GM12878 (cell line): ENCODE measurements at regions not wholly inside any gene's neighbourhood (a gene's known extent, or its start where the extent isn't known, plus 50 kb on each side); places are given as distances from the start of the nearest gene placed in this dataset.

Experiments
- ATAC-seq: fragments of 200-7000 bp; cut with Tn5 transposase; 3 replicates; pipeline ENCODE4 v1.9.1; 2020; ENCODE audit warnings: mild to moderate bottlenecking, moderate library complexity
- BruUV-seq: library from RNA; stranded (reverse); fragments of 400-500 nt; replicated peaks from 2 replicates; lab custom pipeline; 2021; lab: Mats Ljungman, UMichigan
- CTCF ChIA-PET: fragments of 300-600 bp; sonication (Branson Sonifier 250); formaldehyde crosslinking; extraction: SDS; loops from one replicate; lab custom pipeline; 2021; ENCODE audit warnings: inconsistent platforms; lab: Yijun Ruan, JAX
- POLR2A ChIA-PET: fragments of 350-600 bp; formaldehyde crosslinking; extraction: SDS; loops from one replicate; lab custom pipeline; 2021; ENCODE audit warnings: inconsistent platforms; lab: Charles Lee
- RAD21 ChIA-PET: fragments of 300-600 bp; sonication (Branson Sonifier 250); formaldehyde crosslinking; loops from one replicate; lab custom pipeline; 2023; ENCODE audit warnings: antibody characterized with exemption; ENCODE audit not compliant: unreplicated experiment; lab: Charles Lee
- SMC1A ChIA-PET: fragments of 300-600 bp; sonication (Branson Sonifier 250); formaldehyde crosslinking; loops from one replicate; lab custom pipeline; 2023; ENCODE audit not compliant: unreplicated experiment, uncharacterized antibody; lab: Charles Lee
- DNase-seq: peaks from one replicate; pipeline ENCODE4 v3.0.0-alpha.2; 2011; ENCODE audit warnings: low read depth, low spot score
- FAIRE-seq: peaks from 3 replicates; lab custom pipeline; 2011; peaks lifted over from hg19 to GRCh38; lab: Jason Lieb, UNC
- H2AFZ ChIP-seq: 2 replicates; pipeline ENCODE4 v1.6.0; 2011; ENCODE audit warnings: low read depth, low read length, control low read depth; ENCODE audit not compliant: control insufficient read depth
- H3K27ac ChIP-seq: 2 replicates; pipeline ENCODE4 v1.5.1; 2011; ENCODE audit warnings: control low read depth; ENCODE audit not compliant: control insufficient read depth, insufficient read depth
- H3K27me3 ChIP-seq, 2 experiments: replicated peaks in 1 of 2; 2 replicates each; pipeline versions ENCODE4 v1.6.0 to v1.6.1; 2011; ENCODE audit warnings: low read length in 1 of 2; ENCODE audit not compliant: control insufficient read depth in 2 of 2, insufficient read depth in 2 of 2
- H3K36me3 ChIP-seq, 2 experiments: 2 replicates each; pipeline ENCODE4 v1.5.1; 2011; ENCODE audit warnings: low read length in 1 of 2; ENCODE audit not compliant: control insufficient read depth in 2 of 2, insufficient read depth in 2 of 2
- H3K4me1 ChIP-seq: 2 replicates; pipeline ENCODE4 v1.6.1; 2011; ENCODE audit warnings: mild to moderate bottlenecking, low read length, moderate library complexity, mixed read lengths; ENCODE audit not compliant: control insufficient read depth, insufficient read depth
- H3K4me2 ChIP-seq: 2 replicates; pipeline ENCODE4 v1.6.0; 2011; ENCODE audit warnings: control low read depth; ENCODE audit not compliant: control insufficient read depth, insufficient read depth
- H3K4me3 ChIP-seq: fragments of 200-600 bp; sonication (generic); 2 replicates; pipeline ENCODE4 v1.5.1; 2016
- H3K79me2 ChIP-seq: 2 replicates; pipeline ENCODE4 v1.6.0; 2011; ENCODE audit warnings: low read length; ENCODE audit not compliant: control insufficient read depth, insufficient read depth
- H3K9ac ChIP-seq: 2 replicates; pipeline ENCODE4 v1.8.0; 2011; ENCODE audit warnings: low read length, control low read depth, mixed read lengths; ENCODE audit not compliant: control insufficient read depth, insufficient read depth
- H3K9me3 ChIP-seq: replicated peaks from 3 replicates; pipeline ENCODE4 v1.5.1; 2011; ENCODE audit warnings: mild to moderate bottlenecking, low read length; ENCODE audit not compliant: control insufficient read depth, insufficient read depth
- H4K20me1 ChIP-seq: 2 replicates; pipeline ENCODE4 v1.6.0; 2011; ENCODE audit not compliant: control insufficient read depth, insufficient read depth
- ASH2L ChIP-seq: fragments of 300-600, 200-600 bp; sonication (generic); IDR thresholded peaks from 2 replicates; pipeline ENCODE4 v1.6.1; 2017; ENCODE audit warnings: low read depth, mild to moderate bottlenecking, borderline replicate concordance
- HDGF ChIP-seq: fragments of 450-650 bp; IDR thresholded peaks from 2 replicates; pipeline ENCODE4 v1.6.1; 2016; ENCODE audit warnings: antibody characterized with exemption
- PML ChIP-seq: IDR thresholded peaks from 2 replicates; pipeline ENCODE4 v1.6.1; 2012; ENCODE audit warnings: low read length, inconsistent platforms
- SIN3A ChIP-seq: IDR thresholded peaks from 2 replicates; pipeline ENCODE4 v1.6.1; 2012; ENCODE audit warnings: low read depth, low read length, improper control_type of control experiment
- TBL1XR1 ChIP-seq: IDR thresholded peaks from 2 replicates; pipeline ENCODE4 v1.6.1; 2012; ENCODE audit warnings: low read depth, low read length, improper control_type of control experiment
- in situ Hi-C: fragments of 300-500 bp; cut with MboI; formaldehyde crosslinking; loops from 9 replicates; pipeline ENCODE4 v1.14.3; 2018; ENCODE audit warnings: mixed read lengths
- intact Hi-C: fragments of 100-400 bp; cut with micrococcal nuclease; formaldehyde crosslinking; loops from one replicate; pipeline ENCODE4 v1.14.2; 2022; ENCODE audit not compliant: unreplicated experiment
- TF ChIP-seq, protein P1 (sequence below): fragments of 450-650 bp; IDR thresholded peaks from 2 replicates; pipeline ENCODE4 v1.6.1; 2017; ENCODE audit warnings: mild to moderate bottlenecking, moderate library complexity
- TF ChIP-seq, protein P2 (sequence below): fragments of 450-650 bp; IDR thresholded peaks from 2 replicates; pipeline ENCODE4 v1.6.1; 2017; ENCODE audit warnings: antibody characterized with exemption, mild to moderate bottlenecking, moderate library complexity

DNA sequence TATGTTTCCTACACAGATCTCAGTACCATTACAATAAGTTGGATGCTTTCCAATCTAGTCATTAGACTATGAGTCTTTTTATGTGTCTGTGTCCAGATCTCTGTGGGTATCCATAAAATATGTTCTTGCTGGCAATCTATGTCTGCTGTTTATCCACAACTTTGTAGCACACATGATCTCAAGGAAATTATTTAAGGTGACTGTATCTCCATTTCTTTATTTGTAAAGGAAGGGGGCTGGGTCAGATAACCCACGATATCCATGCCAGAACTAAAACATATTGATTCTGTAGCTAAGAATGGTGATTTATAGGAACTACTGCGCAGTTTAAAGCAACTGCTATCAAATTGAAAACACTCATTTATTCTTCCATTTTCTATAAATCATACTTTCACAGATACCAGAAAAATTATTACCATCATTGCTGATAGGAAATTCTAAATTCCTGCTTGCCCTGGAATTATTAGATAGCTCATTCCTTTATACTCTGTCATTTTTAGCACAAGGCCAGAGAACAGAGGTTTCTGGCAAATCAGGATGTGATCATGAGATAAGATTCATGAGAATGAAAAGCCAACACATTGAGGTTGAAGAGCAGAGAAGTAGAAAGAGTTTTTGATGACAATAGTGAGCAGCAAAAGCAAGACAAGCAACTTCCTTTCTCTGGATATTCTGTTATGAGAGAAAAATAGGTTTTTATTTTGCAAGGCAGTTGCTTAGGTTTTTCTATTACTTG, 851.4 kb upstream of the CITED2 start (continued):
- TF ChIP-seq HDGF = no peak
- TF ChIP-seq, all 136 proteins: peak for 0

DNA sequence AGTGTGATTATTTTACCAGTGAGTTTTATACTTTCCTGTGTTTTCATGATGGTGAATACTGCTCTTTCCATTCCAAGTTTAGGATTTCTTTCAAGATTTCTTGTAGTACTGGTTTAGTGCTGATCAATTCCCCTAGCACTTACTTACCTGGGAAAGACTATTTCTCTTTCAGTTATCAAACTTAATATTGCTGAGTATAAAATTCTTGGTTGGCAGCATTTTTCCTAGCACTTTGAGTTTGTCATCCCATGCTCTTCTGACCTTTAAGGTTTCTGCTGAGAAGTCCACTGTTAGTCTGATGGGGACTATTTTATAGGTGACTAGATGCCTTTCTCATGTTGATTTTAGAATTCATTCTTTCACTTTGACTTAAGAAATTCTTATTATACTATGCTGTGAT, 842.8 kb upstream of the CITED2 start:
- Histone ChIP-seq H4K20me1 (no peaks in the 10 kb centered on the region), H3K9me3 (no peaks in the 10 kb centered on the region; the same call in 2 of the 3 replicates), H3K36me3 (no peaks in the 10 kb centered on the region), H3K4me1 (no peaks in the 10 kb centered on the region), H3K4me2 (no peak overlapping the region), H3K79me2 (no peaks in the 10 kb centered on the region), H2AFZ (no peak overlapping the region), H3K4me3 (no peak overlapping the region), H3K27ac (no peak overlapping the region), H3K9ac (no peak overlapping the region), H3K27me3 (no peaks in the 10 kb centered on the region)
- BruUV-seq = no TSS peak
- DNase-seq (no peak), ATAC-seq (no peak), FAIRE-seq (no peak)
- CTCF ChIA-PET = interaction anchor here (0.5 kb wide), 1 partner anchor 223 kb away, joined by 4 read pairs; no protein-coding TSS in a partner anchor
- RAD21 ChIA-PET = no interaction called here
- intact Hi-C loops = no loop called here
- POLR2A ChIA-PET = no interaction called here
- SMC1A ChIA-PET = no interaction called here
- TF ChIP-seq SIN3A (no peak), PML (no peak), TBL1XR1 (no peak), ASH2L (no peak)
- TF ChIP-seq, protein P1, sequence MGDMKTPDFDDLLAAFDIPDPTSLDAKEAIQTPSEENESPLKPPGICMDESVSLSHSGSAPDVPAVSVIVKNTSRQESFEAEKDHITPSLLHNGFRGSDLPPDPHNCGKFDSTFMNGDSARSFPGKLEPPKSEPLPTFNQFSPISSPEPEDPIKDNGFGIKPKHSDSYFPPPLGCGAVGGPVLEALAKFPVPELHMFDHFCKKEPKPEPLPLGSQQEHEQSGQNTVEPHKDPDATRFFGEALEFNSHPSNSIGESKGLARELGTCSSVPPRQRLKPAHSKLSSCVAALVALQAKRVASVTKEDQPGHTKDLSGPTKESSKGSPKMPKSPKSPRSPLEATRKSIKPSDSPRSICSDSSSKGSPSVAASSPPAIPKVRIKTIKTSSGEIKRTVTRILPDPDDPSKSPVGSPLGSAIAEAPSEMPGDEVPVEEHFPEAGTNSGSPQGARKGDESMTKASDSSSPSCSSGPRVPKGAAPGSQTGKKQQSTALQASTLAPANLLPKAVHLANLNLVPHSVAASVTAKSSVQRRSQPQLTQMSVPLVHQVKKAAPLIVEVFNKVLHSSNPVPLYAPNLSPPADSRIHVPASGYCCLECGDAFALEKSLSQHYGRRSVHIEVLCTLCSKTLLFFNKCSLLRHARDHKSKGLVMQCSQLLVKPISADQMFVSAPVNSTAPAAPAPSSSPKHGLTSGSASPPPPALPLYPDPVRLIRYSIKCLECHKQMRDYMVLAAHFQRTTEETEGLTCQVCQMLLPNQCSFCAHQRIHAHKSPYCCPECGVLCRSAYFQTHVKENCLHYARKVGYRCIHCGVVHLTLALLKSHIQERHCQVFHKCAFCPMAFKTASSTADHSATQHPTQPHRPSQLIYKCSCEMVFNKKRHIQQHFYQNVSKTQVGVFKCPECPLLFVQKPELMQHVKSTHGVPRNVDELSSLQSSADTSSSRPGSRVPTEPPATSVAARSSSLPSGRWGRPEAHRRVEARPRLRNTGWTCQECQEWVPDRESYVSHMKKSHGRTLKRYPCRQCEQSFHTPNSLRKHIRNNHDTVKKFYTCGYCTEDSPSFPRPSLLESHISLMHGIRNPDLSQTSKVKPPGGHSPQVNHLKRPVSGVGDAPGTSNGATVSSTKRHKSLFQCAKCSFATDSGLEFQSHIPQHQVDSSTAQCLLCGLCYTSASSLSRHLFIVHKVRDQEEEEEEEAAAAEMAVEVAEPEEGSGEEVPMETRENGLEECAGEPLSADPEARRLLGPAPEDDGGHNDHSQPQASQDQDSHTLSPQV = no peak
- TF ChIP-seq, protein P2, sequence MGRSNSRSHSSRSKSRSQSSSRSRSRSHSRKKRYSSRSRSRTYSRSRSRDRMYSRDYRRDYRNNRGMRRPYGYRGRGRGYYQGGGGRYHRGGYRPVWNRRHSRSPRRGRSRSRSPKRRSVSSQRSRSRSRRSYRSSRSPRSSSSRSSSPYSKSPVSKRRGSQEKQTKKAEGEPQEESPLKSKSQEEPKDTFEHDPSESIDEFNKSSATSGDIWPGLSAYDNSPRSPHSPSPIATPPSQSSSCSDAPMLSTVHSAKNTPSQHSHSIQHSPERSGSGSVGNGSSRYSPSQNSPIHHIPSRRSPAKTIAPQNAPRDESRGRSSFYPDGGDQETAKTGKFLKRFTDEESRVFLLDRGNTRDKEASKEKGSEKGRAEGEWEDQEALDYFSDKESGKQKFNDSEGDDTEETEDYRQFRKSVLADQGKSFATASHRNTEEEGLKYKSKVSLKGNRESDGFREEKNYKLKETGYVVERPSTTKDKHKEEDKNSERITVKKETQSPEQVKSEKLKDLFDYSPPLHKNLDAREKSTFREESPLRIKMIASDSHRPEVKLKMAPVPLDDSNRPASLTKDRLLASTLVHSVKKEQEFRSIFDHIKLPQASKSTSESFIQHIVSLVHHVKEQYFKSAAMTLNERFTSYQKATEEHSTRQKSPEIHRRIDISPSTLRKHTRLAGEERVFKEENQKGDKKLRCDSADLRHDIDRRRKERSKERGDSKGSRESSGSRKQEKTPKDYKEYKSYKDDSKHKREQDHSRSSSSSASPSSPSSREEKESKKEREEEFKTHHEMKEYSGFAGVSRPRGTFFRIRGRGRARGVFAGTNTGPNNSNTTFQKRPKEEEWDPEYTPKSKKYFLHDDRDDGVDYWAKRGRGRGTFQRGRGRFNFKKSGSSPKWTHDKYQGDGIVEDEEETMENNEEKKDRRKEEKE = no peak
- in situ Hi-C loops = no loop called here
